ENCODE measurements at regions not wholly inside any gene's neighbourhood (a gene's known extent, or its start where the extent isn't known, plus 50 kb on each side); places are given as distances from the start of the nearest gene placed in this dataset.
"Not testable (repeated sequence)": the region's sequence is repeated elsewhere in the genome, so short reads cannot be mapped to it uniquely, and the experiment has no call there.

GRCh38 chr2:60353406-60353800 lies 200.1 kb downstream of the BCL11A start:
- DNase-seq (ENCODE audit: low read depth) = no peak
- no peak overlapping the region for H3K4me3 ChIP-seq (ENCODE audit: low read depth, low read length)
- no peak for TF ChIP-seq CTCF (IDR thresholded peaks at IDR 0.05; ENCODE audit: insufficient read depth, low read length)

- no peak for DNase-seq (ENCODE audit: low read depth)
- no peak overlapping the region for H3K4me3 ChIP-seq (ENCODE audit: low read depth, low read length)
- TF ChIP-seq CTCF (IDR thresholded peaks at IDR 0.05; ENCODE audit: insufficient read depth, low read length) = no peak
Measured at GRCh38 chr2:60352491-60353405, 200.7 kb downstream of the BCL11A start.

GRCh38 chr2:60351802-60352201 lies 201.7 kb downstream of the BCL11A start:
- TF ChIP-seq CTCF (IDR thresholded peaks at IDR 0.05; ENCODE audit: insufficient read depth, low read length) = no peak
- no peak for DNase-seq (ENCODE audit: low read depth)
- no peak overlapping the region for H3K4me3 ChIP-seq (ENCODE audit: low read depth, low read length)

GRCh38 chr2:60351321-60351720 lies 202.1 kb downstream of the BCL11A start:
- no peak for TF ChIP-seq CTCF (IDR thresholded peaks at IDR 0.05; ENCODE audit: insufficient read depth, low read length)
- H3K4me3 ChIP-seq (ENCODE audit: low read depth, low read length) = no peak overlapping the region
- no peak for DNase-seq (ENCODE audit: low read depth)

GRCh38 chr2:60350791-60351190 lies 202.7 kb downstream of the BCL11A start:
- no peak overlapping the region for H3K4me3 ChIP-seq (ENCODE audit: low read depth, low read length)
- DNase-seq (ENCODE audit: low read depth) = no peak
- no peak for TF ChIP-seq CTCF (IDR thresholded peaks at IDR 0.05; ENCODE audit: insufficient read depth, low read length)

- no peak overlapping the region for H3K4me3 ChIP-seq (ENCODE audit: low read depth, low read length)
- TF ChIP-seq CTCF (IDR thresholded peaks at IDR 0.05; ENCODE audit: insufficient read depth, low read length) = no peak
- no peak for DNase-seq (ENCODE audit: low read depth)
Measured at GRCh38 chr2:60347781-60348180, 205.7 kb downstream of the BCL11A start.

GRCh38 chr2:60342491-60342890 lies 211.0 kb downstream of the BCL11A start:
- DNase-seq (ENCODE audit: low read depth); H3K4me3 ChIP-seq (ENCODE audit: low read depth, low read length): not testable (repeated sequence)

All from fibroblast of the aortic adventitia (primary cell).